ENCODE measurements at regions not wholly inside any gene's neighbourhood (a gene's known extent, or its start where the extent isn't known, plus 50 kb on each side); places are given as distances from the start of the nearest gene placed in this dataset.

GRCh38 chr2:77873506-77873905 lies 351.3 kb upstream of the LRRTM4 start:
- TF ChIP-seq CTCF (IDR thresholded peaks at IDR 0.05; ENCODE audit: borderline replicate concordance, extremely low read depth, low read length, poor library complexity, severe bottlenecking) (no peak), EZH2 (IDR thresholded peaks at IDR 0.05; ENCODE audit: borderline replicate concordance, low read depth, low read length, severe bottlenecking) (no peak)

All from DND-41 (cell line).